ENCODE measurements at regions not wholly inside any gene's neighbourhood (a gene's known extent, or its start where the extent isn't known, plus 50 kb on each side); places are given as distances from the start of the nearest gene placed in this dataset.

DNA sequence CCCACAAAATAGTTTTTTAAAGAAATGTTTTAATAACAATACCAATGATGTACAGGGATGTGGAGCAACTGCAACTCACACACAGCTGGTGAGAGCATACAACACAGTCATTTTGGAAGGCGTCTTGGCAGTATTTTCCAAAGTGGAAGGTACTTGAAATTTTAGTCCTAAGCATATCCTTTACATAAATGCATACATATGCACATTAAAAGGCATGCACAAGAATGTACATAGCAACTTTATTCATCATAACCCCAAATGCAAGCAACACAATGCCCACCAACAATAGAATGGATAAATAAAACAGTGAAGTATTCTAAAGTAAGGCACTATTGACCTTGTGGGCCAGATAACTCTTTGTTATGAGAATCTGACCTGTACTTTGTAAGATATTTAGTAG is 310.1 kb upstream of the ADGRL2 start:
- TF ChIP-seq TAF1 (IDR thresholded peaks at IDR 0.05; ENCODE audit: low read depth) = no peak
- no peak for TF ChIP-seq REST (IDR thresholded peaks at IDR 0.05; ENCODE audit: low read depth)
- TF ChIP-seq MAX (IDR thresholded peaks at IDR 0.05) = no peak
- TF ChIP-seq FOXM1 (IDR thresholded peaks at IDR 0.05; ENCODE audit: borderline replicate concordance, low read depth) = no peak
- TF ChIP-seq CREB1 (IDR thresholded peaks at IDR 0.05; ENCODE audit: low read depth) = no peak
- TF ChIP-seq ZBTB7A (IDR thresholded peaks at IDR 0.05; ENCODE audit: low read depth) = no peak
- no peak for TF ChIP-seq CEBPB (IDR thresholded peaks at IDR 0.05)
- TF ChIP-seq YY1 (IDR thresholded peaks at IDR 0.05; ENCODE audit: low read depth) = no peak
- TF ChIP-seq RAD21 (IDR thresholded peaks at IDR 0.05; ENCODE audit: low read depth) = no peak
- TF ChIP-seq NFIC (IDR thresholded peaks at IDR 0.05) = no peak
